Loucy (cell line): ENCODE measurements at regions not wholly inside any gene's neighbourhood (a gene's known extent, or its start where the extent isn't known, plus 50 kb on each side); places are given as distances from the start of the nearest gene placed in this dataset.

Experiments used
- CTCF ChIP-seq: fragments of 200-600 bp; sonication (generic); conservative IDR thresholded peaks from 2 replicates; pipeline ENCODE4 v1.5.1; 2014; ENCODE audit warnings: mild to moderate bottlenecking, antibody characterized with exemption, low read length
- EZH2phosphoT487 ChIP-seq: fragments of 200-600 bp; IDR thresholded peaks from 2 replicates; pipeline ENCODE4 v1.6.1; 2018; ENCODE audit warnings: antibody characterized with exemption, mild to moderate bottlenecking, moderate library complexity, borderline replicate concordance

GRCh38 chr11:13908535-13908934 is 54.0 kb upstream of the SPON1 start:
- TF ChIP-seq CTCF, result no peak
- no peak for TF ChIP-seq EZH2phosphoT487
